Heart left ventricle (tissue), 16 donors: ENCODE measurements at regions not wholly inside any gene's neighbourhood (a gene's known extent, or its start where the extent isn't known, plus 50 kb on each side); places are given as distances from the start of the nearest gene placed in this dataset.

Experiments
- ATAC-seq, 4 donors: fragments of 200-7000 bp; cut with Tn5 transposase; one replicate each; pipeline ENCODE4 v1.9.1; 2020 to 2022; ENCODE audit warnings: moderate library complexity in 4 of 4, mild to moderate bottlenecking in 3 of 4, moderate number of reproducible peaks in 1 of 4
- DNase-seq, 5 donors: peaks; one replicate each; pipeline ENCODE4 v3.0.0-alpha.2; 2020
- H3K27ac ChIP-seq, 12 donors: fragments of 200-600 bp; sonication (generic) in 4 of 12; one replicate each; pipeline versions ENCODE4 v1.5.0 to v1.8.0; 2016 to 2022; ENCODE audit warnings: mild to moderate bottlenecking in 2 of 12
- H3K27me3 ChIP-seq, 9 donors: fragments of 200-600 bp; sonication (generic) in 2 of 9; one replicate each; pipeline versions ENCODE4 v1.5.1 to v1.8.0; 2016 to 2022; ENCODE audit warnings: mild to moderate bottlenecking in 3 of 9
- H3K36me3 ChIP-seq, 9 donors: fragments of 200-600 bp; sonication (generic) in 2 of 9; one replicate each; pipeline versions ENCODE4 v1.5.0 to v1.8.0; 2018 to 2022; ENCODE audit warnings: mild to moderate bottlenecking in 2 of 9
- H3K4me1 ChIP-seq, 12 donors: fragments of 200-600 bp; sonication (generic) in 4 of 12; one replicate each; pipeline versions ENCODE4 v1.5.0 to v1.8.0; 2016 to 2022; ENCODE audit warnings: mild to moderate bottlenecking in 3 of 12
- H3K4me3 ChIP-seq, 12 donors: fragments of 200-600 bp; sonication (generic) in 4 of 12; one replicate each; pipeline versions ENCODE4 v1.5.0 to v1.8.0; 2017 to 2022; ENCODE audit warnings: mild to moderate bottlenecking in 9 of 12, moderate library complexity in 4 of 12
- H3K9me3 ChIP-seq, 12 donors: fragments of 200-600 bp; sonication (generic) in 4 of 12; one replicate each; pipeline versions ENCODE4 v1.5.0 to v1.8.0; 2016 to 2022; ENCODE audit warnings: mild to moderate bottlenecking in 1 of 12
- POLR2A ChIP-seq, 2 donors: fragments of 450-650 bp; IDR thresholded peaks; one replicate each; pipeline ENCODE4 v1.6.1; 2017; ENCODE audit warnings: antibody characterized with exemption in 2 of 2, mild to moderate bottlenecking in 2 of 2, moderate library complexity in 2 of 2
- WGBS, 4 donors: extraction: QIAGEN DNeasy Blood & Tissue Kit in 2 of 4; methylation state at CpG; one replicate each; pipeline versions ENCODE4 v1.1.5 to v1.1.7; 2013 to 2018; 5-methylcytosine and 5-hydroxymethylcytosine counted together
- intact Hi-C, 10 donors: fragments of 100-400 bp; cut with DNase I; formaldehyde crosslinking; loops; one replicate each; pipeline versions ENCODE4 v1.11.1 to v1.14.2; 2022
- TF ChIP-seq, protein P1 (sequence below), 12 donors: fragments of 200-600 bp; sonication (generic) in 4 of 12; IDR thresholded peaks; one replicate each; pipeline versions ENCODE4 v1.5.0 to v1.8.0; 2018 to 2022; ENCODE audit warnings: antibody characterized with exemption in 12 of 12, mild to moderate bottlenecking in 5 of 12
- donor health status: ischemic (EF 13 %, LVEDD 7.1; RV severe dilation, severe dysfunction).
- donor health status: healthy with polysubstance abuse.
- donor health status: DM: no; HTN: yes; CAD: no.
- donor health status: DM: no; HTN: no; CAD: no.
- donor health status: ischemic (EF 25% LVEDD 6.9; RV normal size, moderate dysfunction).
- donor health status: ischemic (EF 25% LVEDD 5.7; RV mildly dilated, moderate dysfunction).
- donor health status: healthy.
- donor health status: DM: yes; HTN: yes; CAD: no.
- donor health status: ischemic (EF 35%, LVEDD 5.7; RV mildly dilated, moderate dysfunction).
- donor health status: nonischemic (EF 11% LVEDD 7.7; RV severe dilation, severe dysfunction).
- donor health status: DM: yes; HTN: yes; CAD: no.
- donor health status: PGD.
- donor health status: ischemic (EF 29% LVEDD 5.4; RV normal size, mild dysfunction).
- donor health status: nonischemic (EF 23%, LVEDD 6.1; RV moderate dilation, normal function).

DNA sequence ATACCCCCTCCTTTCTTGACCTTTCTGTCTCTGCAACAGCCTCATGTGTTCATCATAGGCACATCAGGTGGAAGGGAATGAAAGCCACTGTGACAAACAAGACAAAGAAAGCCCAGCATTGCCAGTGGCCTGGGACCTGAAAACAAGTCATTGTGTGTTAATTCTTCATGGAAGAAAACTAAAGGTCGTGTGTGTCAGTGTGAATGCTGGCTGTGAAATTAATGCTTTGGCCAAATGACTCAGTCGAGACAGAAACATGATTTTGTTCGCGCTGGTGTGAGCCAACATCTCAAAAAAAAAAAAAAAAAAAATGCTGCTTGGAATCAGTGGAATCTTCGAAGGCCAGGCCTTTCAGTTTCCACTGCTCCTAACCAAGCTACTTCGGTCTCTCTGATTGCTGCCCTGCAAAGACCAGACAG lies 386.5 kb upstream of the PROK2 start:
- Histone ChIP-seq H3K9me3 (peaks cover 0 to 9% (median 0%) of the 10 kb centered on the region in 12 donors), H3K4me3 (peak overlapping the region in 1 of 12 donors; percentile 12), H3K4me1 (peaks cover 0 to 33% (median 6%) of the 10 kb centered on the region in 12 donors), H3K27ac (peak overlapping the region in 6 of 12 donors; percentile 26 to 72 (median 59)), H3K36me3 (no peaks in the 10 kb centered on the region), H3K27me3 (no peaks in the 10 kb centered on the region)
- intact Hi-C loops, result no loop called here
- no peak for TF ChIP-seq POLR2A (IDR thresholded peaks at IDR 0.05)
- TF ChIP-seq, protein P1, sequence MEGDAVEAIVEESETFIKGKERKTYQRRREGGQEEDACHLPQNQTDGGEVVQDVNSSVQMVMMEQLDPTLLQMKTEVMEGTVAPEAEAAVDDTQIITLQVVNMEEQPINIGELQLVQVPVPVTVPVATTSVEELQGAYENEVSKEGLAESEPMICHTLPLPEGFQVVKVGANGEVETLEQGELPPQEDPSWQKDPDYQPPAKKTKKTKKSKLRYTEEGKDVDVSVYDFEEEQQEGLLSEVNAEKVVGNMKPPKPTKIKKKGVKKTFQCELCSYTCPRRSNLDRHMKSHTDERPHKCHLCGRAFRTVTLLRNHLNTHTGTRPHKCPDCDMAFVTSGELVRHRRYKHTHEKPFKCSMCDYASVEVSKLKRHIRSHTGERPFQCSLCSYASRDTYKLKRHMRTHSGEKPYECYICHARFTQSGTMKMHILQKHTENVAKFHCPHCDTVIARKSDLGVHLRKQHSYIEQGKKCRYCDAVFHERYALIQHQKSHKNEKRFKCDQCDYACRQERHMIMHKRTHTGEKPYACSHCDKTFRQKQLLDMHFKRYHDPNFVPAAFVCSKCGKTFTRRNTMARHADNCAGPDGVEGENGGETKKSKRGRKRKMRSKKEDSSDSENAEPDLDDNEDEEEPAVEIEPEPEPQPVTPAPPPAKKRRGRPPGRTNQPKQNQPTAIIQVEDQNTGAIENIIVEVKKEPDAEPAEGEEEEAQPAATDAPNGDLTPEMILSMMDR (IDR thresholded peaks at IDR 0.05), result no peak
- 67 to 73% (median 71%) methylated on average over 6 of the region's 6 CpGs for WGBS, 4 donors
- DNase-seq (peak in 1 of 5 donors; percentile 39), ATAC-seq (peak in 3 of 4 donors; percentile 37 to 78 (median 74))

GRCh38 chr3:72169561-72170472 lies 384.9 kb upstream of the PROK2 start:
- no peak for TF ChIP-seq POLR2A (IDR thresholded peaks at IDR 0.05)
- TF ChIP-seq, protein P1 (IDR thresholded peaks at IDR 0.05), result no peak
- 86 to 100% (median 87%) methylated on average over 5 of the region's 5 CpGs for WGBS, 4 donors
- Histone ChIP-seq H3K4me1 (peaks cover 0 to 29% (median 6%) of the 10 kb centered on the region in 12 donors), H3K9me3 (peaks cover 0 to 9% (median 0%) of the 10 kb centered on the region in 12 donors), H3K4me3 (no peak overlapping the region), H3K27ac (no peak overlapping the region), H3K27me3 (no peaks in the 10 kb centered on the region), H3K36me3 (no peaks in the 10 kb centered on the region)
- ATAC-seq (no peak), DNase-seq (no peak)
- intact Hi-C loops, result no loop called here

GRCh38 chr3:72169120-72169519 lies 384.2 kb upstream of the PROK2 start:
- ATAC-seq (no peak), DNase-seq (no peak)
- intact Hi-C loops, result no loop called here
- TF ChIP-seq, protein P1 (IDR thresholded peaks at IDR 0.05), result no peak
- no peak for TF ChIP-seq POLR2A (IDR thresholded peaks at IDR 0.05)
- H3K4me3 ChIP-seq, result no peak overlapping the region
- no peaks in the 10 kb centered on the region for H3K36me3 ChIP-seq
- peaks cover 0 to 9% (median 0%) of the 10 kb centered on the region in 12 donors for H3K9me3 ChIP-seq
- H3K4me1 ChIP-seq, result peaks cover 0 to 22% (median 5%) of the 10 kb centered on the region in 12 donors
- no peaks in the 10 kb centered on the region for H3K27me3 ChIP-seq
- no peak overlapping the region for H3K27ac ChIP-seq

- Histone ChIP-seq H3K27me3 (no peaks in the 10 kb centered on the region), H3K4me3 (no peak overlapping the region), H3K36me3 (no peaks in the 10 kb centered on the region), H3K4me1 (peaks cover 0 to 5% (median 0%) of the 10 kb centered on the region in 12 donors), H3K9me3 (peaks cover 0 to 9% (median 0%) of the 10 kb centered on the region in 12 donors), H3K27ac (no peak overlapping the region)
- no peak for ATAC-seq
- WGBS, 4 donors, result 92 to 94% (median 94%) methylated on average over 1 of the region's 1 CpG
- no peak for TF ChIP-seq POLR2A (IDR thresholded peaks at IDR 0.05)
- TF ChIP-seq, protein P1 (IDR thresholded peaks at IDR 0.05), result no peak
- intact Hi-C loops, result no loop called here
- no peak for DNase-seq
Measured at GRCh38 chr3:72165808-72166207, 380.9 kb upstream of the PROK2 start.
